GM21529 (cell line): ENCODE measurements at regions not wholly inside any gene's neighbourhood (a gene's known extent, or its start where the extent isn't known, plus 50 kb on each side); places are given as distances from the start of the nearest gene placed in this dataset.
"Not testable (repeated sequence)": the region's sequence is repeated elsewhere in the genome, so short reads cannot be mapped to it uniquely, and the experiment has no call there.

Experiments used
- ATAC-seq: cut with Tn5 transposase; IDR thresholded peaks from one replicate; pipeline ENCODE4 v1.9.1; 2021; ENCODE audit not compliant: unreplicated experiment

DNA sequence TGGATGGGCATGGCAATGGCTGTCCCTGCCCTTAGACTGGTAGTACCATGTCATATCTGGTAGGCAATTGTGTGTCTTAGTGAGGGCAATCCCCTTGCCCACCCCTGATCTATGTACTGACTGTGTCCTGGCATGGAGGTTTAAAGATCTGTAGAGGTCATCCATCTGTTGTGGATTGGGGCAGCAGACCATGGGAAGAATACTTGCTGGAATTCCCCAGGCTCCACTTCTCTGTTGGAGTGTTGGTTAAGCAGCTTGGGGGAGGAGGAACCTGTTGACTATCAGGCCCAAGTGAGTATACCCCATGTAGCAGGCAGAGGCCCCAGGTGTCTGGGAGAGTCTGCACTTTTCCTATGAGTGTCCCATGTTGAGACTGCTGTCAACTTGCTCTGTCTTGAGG, 246.7 kb upstream of the DIPK2B start:
- ATAC-seq = no peak

DNA sequence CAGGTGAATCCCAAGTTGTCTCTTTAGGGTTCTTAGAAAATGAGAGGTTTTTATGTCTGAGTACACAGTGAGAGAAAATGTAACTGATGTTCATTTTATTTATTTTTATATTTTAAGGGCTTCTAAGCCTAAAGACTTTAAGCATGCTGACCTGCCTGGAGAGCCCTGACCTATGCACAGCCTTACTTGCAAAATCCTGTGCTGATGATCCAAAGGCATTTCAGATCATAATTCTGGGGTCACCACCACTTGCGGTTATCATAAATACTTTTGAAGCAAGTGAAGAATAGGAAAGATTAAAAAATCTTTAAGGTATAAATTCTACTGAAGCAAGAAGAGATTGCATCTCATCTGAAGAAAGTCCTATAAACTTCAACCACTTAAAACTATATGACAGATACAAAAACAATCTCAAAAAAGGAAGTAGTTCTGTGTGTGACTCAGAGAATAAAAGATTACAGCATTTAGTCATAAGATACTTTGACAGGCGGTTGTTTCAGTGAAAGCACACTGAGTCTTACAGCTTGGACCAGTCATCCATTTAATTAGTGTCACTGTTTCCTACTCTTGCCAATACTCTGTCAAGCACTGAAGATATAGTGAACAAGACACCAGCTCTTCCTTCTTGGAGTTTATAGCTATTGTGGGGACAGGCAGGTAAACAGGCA, 245.2 kb upstream of the DIPK2B start:
- ATAC-seq = no peak

DNA sequence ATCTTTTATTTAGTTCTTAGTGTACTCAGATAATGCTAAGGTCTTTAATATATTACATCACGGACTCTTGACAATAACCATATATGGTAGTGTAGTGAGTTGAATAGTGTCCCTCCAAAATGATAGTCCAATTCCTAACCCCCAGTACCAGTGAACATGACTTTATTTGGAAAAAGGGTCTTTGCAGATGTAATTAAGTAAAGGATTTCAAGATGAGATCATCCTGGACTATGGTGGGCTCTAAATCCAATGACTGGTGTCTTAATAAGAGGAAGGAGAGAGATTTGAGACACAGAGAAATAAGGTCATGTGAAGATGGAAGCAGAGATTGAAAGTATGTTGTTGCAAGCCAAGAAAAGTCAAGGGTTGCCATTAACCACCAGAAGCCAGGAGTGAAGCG, 236.5 kb upstream of the DIPK2B start:
- no peak for ATAC-seq

DNA sequence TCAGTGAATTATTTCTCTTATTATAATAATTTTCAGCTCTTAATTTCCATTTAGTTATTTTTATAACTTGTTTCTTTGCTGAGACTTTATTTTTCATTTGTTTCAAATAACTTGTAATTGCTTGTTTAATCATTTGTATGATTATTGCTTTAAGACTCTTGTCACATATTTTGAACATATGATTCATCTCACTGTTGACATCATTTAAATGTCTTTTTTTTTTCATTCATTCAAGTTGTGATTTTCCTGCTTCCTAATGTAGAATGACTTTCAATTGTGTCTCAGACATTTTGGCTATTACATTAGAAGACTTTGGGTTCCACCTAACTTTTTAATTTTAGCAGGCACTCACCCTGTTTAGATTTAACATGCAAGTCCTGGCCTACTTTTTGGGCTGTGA, 234.8 kb upstream of the DIPK2B start:
- ATAC-seq = no peak

DNA sequence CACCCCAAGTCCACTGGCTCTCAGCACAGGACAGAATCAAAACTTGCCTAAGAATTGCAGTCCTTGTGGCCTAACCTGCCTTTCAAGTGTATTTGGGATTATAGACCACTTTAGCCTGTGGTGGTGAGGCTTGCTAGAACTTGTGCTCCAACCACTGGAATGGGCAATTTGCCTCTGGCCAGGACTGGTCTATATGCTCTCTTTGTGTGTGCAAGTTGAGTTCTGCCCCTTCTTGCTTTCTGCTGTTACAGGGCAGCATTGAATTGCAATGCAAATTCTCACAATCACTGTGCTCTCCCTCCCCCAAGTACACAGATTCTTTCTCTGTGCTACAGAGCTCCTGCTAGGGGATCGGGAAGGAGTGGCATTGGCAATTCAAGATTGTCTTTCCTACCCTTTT, 233.6 kb upstream of the DIPK2B start:
- ATAC-seq = no peak

DNA sequence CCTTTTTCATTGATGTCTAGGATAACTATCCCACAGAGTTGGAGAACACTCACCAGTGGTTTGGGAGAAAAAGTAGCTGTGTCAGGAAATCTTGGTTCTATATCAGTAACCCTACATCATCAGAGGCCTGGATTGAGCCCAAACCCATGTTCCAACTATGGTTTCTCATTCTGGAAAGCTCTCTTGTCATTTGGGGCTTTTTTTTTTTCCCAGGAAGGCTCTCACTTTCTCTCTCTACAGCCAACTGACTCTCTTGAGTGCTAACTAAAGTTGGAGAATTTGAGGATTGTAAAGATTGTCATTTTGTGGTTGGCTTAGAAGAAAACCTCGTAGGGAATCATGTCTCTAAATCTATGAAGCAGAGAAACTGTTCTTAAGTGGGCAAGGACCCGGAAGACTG, 228.2 kb upstream of the DIPK2B start:
- no peak for ATAC-seq

DNA sequence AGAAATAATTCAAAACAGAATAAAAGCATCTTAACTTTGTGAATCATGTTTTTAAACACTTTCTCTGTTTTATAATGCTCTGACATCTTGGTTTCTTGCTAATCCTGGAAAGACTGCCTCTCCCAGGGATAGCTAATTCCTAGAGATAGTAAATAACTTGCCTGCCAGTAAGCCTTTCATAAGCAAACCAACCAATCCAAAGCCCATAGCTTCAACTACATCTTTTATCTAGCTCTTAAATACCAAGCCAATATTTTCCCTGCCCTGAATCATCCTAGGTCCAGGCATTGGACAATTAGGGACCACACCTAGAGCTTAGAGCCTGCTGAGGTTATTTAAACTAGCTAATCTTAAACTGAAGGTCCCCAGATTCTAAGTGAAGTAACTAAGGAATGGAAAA, 223.7 kb upstream of the DIPK2B start:
- ATAC-seq = no peak

DNA sequence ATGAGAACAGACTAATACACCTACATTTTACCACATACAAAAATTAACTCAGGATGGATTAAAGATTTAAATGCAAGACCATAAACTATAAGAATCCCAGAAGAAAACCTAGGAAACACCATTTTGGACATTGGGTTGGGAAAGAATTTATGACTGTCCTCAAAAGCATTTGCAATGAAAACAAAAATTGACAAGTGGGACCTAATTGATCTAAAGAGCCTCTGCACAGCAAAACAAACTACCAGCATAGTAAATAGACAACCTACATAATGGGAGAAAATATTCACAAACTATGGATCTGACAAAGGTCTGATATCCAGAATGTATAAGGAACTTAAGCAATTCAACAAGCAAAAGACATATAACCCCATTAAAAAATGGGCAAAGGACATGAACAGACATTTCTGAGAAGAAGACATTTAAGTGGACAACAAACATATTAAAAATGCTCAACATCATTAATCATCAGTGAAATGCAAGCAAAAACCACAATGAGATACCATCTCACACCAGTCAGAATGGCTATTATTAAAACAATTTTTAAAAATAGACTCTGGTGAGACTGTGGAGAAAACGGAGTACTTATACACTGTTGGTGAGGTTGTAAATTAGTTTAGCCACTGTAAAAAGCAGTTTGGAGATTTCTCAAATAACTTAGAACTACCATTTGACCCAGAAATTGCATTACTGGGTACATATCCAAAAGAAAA, 221.7 kb upstream of the DIPK2B start:
- ATAC-seq = no peak

DNA sequence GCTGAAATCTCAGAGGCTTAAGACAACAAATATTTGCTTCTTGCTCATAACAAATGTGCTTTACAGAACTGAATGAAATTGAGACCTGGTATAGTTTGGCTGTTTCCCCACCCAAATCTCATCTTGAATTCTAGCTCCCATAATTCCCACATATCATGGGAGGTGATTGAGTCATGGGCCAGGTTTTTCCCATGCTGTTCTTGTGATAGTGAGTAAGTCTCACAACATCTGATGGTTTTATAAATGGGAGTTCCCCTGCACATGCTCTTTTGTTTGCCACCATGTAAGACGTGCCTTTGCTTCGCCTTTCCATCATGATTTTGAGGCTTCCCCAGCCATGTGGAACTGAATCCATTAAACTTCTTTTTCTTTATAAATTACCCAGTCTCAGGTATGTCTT, 221.1 kb upstream of the DIPK2B start:
- no peak for ATAC-seq

DNA sequence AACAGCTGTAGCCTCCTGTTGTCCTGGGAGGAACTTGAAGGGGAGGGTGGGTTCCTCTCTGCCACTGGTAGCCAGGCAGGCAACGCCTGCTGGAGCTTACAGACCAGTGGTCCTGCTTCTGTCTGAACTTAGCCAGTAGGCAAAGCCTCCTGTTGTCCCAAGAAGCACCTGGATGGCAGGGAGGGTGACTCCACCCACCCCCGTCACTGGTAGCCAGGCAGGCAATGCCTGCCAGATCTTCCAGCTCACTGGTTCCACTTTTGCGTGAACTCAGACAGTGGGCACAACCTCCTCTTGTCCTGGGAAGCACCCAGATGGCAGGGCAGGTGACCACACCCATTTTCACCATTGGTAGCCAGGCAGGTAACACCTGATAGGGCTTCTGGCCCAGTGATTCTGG, 203.5 kb upstream of the DIPK2B start:
- no peak for ATAC-seq

DNA sequence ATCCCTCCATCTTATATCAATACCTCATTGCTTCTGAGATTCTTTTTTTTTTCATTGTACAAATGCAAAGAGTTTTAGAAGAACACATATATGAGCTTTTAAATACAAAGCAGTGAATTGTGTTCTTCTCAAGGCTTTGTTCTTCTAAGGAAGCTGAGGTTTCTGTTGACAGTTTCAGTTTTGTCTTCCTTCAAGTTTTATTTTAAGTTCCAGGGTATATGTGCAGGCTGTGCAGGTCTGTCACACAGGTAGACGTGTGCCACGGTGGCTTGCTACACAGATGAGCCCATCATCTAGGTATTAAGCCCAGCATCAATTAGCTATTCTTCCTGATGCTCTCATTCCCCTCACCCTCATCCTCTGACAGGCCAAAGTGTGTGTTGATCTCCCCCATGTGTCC, 201.2 kb upstream of the DIPK2B start:
- ATAC-seq = no peak

DNA sequence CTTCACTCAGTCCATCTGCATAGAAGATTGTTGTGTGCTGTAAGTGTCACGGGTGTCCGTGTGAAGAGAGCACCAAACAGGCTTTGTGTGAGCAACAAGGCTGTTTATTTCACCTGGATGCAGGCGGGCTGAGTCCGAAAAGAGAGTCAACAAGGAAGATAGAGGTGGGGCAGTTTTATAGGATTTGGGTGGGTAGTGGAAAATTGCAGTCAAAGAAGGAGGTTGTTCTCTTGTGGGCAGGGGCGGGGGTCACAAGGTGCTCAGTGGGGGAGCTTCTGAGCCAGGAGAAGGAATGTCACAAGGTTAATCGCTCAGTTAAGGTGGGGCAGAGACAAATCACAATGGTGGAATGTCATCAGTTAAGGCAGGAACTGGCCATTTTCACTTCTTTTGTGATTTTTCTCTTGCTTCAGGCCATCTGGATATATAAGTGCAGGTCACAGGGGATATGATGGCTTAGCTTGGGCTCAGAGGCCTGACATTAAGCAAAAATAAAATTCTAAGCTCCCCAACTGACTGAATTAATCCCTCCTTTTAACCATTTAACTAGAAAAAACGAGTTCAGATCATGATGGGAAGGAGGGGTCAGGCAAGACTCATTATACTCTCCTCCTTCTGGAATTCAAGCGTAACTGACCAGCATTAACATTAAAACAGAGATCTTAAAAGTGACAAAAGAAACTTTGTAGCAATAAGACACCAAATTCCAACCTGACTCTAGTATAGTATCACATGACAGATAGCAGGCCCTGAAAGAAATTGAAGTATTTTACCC, 200.5 kb upstream of the DIPK2B start:
- ATAC-seq = not testable (repeated sequence)

DNA sequence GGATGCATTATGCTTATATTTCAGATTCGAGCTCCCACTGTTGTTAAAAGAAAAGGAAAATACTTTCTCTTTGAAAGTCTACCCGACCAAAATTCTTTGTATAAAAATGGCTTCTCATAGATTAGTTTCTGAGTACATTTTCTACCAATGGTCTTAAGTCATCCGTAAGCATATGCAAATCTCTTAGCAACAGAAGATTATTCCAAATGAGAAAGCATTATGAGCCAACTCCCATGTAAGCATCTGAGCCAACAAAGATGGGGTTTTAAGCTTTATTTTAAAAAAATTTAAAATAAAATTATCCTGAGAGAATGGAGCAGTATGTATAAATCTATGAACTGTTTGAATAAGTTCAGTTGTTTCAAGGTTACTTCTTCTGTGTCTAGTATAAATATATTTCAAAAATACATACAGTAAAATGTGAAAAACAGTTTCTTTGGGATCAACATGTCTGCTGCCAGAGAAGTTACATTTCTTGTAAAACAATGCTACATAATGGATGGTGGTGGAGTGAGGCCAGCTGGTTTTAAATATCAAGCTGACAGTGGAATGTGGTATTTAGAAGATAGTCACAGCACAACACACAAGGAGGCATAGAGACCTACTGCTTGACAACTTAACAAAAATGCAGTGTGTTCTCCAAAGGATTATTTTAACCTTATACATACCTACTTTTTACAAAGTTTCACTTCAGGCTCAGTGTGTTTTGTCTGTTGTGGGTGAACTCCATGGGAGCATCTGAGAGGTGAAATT, 199.5 kb upstream of the DIPK2B start:
- ATAC-seq = no peak

DNA sequence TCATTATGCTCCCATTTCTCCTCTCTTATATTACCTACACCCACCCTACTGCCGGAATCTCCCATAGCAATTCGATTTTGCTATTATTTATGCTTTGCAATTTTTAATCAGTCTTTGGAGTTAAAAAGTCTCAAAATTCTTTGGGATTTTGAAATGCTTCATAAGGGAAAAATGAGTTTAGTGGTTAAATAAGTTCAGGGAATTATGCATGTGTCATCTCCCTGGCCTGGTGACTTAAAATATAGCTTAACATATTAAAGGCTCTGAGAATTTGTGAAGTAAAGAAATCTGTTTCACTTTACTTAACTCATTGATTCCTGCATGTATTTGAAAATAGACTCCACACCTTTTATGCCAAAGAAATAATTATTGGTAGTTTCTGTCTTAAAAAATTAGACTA, 185.1 kb upstream of the DIPK2B start:
- ATAC-seq = no peak

DNA sequence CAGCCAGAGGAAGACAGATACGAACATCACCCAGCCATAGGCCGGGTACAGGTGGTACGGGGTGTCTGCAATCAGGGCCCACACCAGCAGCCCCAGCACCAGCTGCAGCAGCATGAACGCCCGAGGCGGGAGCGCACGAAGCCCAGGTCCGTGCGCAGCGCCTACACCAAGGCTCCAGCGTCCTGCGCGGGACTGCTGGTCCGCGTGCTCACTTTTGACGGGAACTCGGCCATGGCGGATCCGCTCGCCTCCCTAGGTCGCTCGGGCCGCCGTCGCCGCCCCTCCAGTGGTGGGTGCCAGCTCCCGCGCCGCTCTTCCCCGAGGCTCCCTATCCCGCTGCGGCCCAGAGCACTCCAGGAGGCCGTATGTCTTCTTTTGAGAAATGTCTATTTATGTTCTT, 181.2 kb upstream of the DIPK2B start:
- ATAC-seq = no peak

DNA sequence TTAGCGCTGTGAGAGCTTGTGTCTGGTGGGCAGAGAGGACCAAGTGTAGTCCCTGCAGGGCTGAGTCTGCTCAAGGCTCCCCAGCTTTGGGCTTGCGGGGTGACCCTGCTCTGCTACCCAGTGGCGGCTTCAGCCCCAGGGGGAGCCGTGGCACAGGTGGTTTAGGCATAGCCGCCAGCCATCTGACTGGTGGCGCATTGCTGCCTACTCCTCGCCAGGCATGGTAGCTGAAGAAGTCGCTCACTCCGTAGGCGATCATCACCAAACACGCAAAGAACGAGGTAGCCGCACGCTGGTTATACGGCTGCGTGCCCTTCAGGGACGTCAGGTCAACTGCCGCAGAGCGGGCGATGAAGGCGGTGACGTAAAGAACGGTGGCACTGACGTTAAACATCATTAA, 180.7 kb upstream of the DIPK2B start:
- ATAC-seq = no peak

DNA sequence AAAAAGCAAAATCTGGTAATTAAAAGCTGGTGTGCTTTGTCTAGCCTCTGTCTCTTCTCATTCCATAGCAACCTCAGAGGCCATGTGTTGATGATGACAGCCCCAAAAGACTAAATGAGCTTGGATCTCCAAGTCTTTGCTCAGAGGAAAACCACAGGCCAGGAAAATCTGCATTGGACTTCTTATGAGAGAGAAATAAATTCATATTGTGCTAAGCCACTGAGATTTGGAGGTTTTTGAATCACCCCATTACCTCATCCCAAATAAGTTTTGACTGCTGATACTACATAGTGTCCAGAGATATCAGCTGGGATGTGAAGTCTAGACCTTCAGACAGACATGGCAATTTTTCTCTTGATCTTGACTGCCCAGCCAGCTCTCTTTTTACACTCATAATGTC, 178.6 kb upstream of the DIPK2B start:
- no peak for ATAC-seq

DNA sequence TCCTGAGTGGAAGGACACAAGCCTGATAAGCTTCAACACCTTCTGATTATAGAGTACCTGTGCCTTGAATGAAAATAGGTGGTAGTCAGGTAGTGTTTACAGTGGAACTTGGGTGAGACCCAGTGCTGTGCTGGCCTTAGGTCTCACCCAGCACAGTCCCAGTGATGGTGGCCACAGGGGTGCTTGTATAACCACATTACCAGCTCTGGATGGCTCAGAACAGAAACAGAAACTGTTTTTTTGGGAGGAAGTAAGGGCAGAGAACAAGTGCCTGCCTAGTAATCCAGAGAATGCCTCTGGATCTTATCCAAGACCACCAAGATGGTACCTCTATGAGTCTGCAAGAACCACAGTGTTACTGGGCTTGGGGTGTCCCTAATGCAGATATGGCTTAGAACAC, 171.5 kb upstream of the DIPK2B start:
- ATAC-seq = no peak

DNA sequence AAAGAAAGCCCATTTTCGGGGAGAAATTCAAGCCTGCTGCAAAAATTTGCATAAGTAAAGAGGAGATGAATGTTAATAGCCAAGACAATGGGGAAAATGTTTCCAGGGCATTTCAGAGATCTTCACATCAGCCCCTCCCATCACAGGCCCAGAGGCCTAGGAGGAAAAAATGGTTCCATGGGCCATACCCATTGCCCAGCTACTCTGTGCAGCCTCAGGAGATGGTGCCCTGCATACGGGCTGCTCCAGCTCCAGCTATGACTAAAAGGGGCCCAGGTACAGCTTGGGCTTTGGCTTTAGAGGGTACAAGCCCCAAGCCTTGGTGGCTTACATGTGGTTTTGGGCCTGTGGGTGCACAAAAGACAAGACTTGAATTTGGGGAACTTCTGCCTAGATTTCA, 168.0 kb upstream of the DIPK2B start:
- ATAC-seq = no peak

DNA sequence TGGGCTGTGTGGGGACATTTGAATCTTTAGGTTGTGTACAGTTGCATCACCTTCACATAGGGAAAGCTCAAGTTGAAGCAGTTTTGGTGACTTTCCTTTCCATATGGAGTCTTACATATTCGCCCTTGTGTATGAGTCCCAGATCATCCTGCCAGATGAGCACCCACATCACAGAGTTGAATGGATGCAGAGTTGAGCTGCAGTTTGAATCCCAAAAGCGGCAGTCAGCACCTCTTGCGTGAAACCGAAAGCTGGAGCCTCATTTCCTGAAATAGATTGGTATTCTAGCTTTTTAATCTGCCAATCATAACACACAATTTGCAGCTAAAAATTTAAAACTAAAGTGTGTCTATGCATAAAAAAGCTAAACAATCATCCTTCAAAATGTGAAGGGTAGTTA, 162.9 kb upstream of the DIPK2B start:
- no peak for ATAC-seq

DNA sequence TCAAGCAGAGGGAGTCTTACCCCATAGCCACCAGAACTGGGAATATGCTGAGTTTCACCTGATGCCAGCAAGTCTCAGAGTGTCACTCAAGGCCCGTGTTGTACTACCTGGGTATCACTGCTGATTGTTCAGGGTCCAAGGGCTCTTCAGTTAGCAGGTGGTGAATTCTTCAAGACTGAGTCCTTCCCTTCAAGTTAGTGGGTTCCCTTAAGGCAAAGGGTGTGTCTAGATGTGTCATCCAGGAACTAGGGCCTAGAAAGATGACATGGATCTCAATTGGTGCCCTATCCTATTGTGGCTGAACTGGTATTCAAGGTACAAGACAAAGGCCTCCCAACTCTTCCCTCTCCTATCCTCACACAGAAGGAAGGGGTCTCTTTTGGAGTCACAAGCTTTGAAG, 159.9 kb upstream of the DIPK2B start:
- no peak for ATAC-seq

DNA sequence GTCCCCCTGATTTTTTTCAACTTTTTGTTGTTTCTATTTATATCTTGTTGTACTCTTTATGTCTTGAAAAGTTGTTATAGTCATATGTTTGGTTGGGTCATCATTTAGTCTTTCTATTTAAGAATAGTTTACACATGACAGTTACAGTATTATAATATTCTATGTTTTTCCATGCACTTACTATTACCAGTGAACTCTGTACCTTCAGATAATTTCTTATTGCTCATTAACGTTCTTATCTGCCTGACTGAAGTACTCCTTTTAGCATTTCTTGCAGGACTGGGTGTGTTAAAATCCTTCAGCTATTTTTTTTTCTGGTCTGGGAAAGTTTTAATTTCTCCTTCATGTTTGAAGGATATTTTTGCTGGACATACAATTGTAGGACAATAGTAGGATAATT, 157.7 kb upstream of the DIPK2B start:
- ATAC-seq = no peak
